ENCODE measurements at regions not wholly inside any gene's neighbourhood (a gene's known extent, or its start where the extent isn't known, plus 50 kb on each side); places are given as distances from the start of the nearest gene placed in this dataset.

DNA sequence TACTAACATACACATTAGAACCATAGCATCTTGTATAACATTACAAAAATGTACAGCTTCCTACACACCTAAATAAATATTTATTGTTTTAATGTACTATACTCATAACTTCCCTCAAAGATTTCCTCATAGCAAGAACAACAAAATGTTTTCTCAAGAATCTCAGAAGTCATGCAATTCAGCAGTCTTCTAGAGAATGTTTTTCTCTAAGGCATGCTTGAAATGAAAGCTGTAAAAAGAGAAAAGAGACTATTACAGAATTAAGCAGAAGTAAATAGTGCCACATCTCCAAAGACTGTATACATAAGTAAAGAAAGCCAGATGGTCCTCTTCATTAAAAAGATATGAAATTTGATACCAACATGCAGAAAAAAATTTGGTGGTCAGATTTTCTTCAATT lies 672.2 kb downstream of the EPM2A start:
- Histone ChIP-seq H3K4me3 (no peak overlapping the region), H3K4me1 (replicated peaks in 1 of 2) (no peaks in the 10 kb centered on the region), H3K27ac (no peak overlapping the region)
- ATAC-seq (replicated peaks in 6 of 8): no peak
- in situ Hi-C loops (cut with MboI; ENCODE audit: low pct_unique_long_range_greater_than_20kb in 2 of 9, low sequenced_read_pairs in 9 of 9, unreplicated experiment in 9 of 9): no loop called here

DNA sequence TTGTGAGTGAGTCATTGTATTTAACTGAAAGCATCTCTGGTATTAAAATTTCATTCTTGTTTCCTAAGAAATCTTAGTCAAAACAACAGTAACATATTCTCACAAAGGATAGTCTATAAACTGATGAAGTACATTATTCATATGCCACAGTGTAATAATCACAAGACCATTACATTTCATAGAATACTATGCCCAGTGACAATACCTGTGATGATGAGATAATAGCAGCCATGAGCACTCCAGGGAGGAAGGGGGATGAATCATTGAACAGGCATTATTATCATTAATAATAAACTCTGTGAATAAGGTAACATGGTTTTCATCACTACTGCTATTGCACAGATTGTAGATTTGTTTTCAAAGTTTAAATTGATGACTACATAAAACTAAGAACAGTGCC lies 667.9 kb downstream of the EPM2A start:
- no peak overlapping the region for H3K27ac ChIP-seq
- H3K4me3 ChIP-seq: no peak overlapping the region
- H3K4me1 ChIP-seq (replicated peaks in 1 of 2): no peaks in the 10 kb centered on the region
- in situ Hi-C loops (cut with MboI; ENCODE audit: low pct_unique_long_range_greater_than_20kb in 2 of 9, low sequenced_read_pairs in 9 of 9, unreplicated experiment in 9 of 9): no loop called here
- ATAC-seq (replicated peaks in 6 of 8): peak in 3 of 8 experiments; percentile 73 to 86 (median 77)

DNA sequence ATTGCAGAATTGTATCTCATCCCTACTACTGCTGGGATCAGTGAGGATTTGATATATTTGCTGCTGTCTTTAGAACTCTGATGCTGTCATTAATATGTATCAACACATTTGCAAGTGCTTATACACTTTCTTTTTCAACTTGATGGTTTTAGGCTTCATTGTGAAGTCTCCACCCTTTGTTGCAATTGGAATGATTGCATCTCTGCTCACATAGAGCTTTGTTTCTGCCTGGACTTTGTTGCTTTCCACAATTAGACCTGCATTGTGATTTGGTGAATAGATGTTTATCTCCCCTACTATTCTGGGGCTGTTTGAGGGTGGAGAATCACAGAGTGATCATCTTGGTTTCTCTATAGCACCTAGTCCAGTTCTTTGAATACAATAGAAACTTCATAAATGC lies 666.7 kb downstream of the EPM2A start:
- peak in 6 of 8 experiments; percentile 27 to 68 (median 57) for ATAC-seq (replicated peaks in 6 of 8)

DNA sequence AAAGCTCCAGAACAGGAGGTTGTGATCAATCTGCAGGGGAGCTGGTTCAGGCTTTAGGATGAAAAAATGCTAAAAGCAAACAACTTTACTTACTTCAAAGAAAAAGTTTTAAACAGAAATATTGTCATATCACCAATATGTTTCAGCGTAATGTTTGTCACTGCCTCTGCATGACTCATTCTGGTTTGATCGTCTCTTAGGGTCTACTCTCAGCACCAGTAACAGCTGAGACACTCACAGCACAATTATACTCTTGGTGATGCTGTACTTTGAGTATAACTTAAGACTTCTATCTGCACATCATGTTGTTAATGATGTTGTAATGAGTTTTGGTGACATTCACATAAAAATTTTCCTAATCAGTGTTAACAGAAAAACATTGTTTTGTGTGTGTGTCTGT lies 665.4 kb downstream of the EPM2A start:
- Histone ChIP-seq H3K27ac (no peak overlapping the region), H3K4me1 (replicated peaks in 1 of 2) (no peaks in the 10 kb centered on the region), H3K4me3 (no peak overlapping the region)
- in situ Hi-C loops (cut with MboI; ENCODE audit: low pct_unique_long_range_greater_than_20kb in 2 of 9, low sequenced_read_pairs in 9 of 9, unreplicated experiment in 9 of 9): no loop called here
- ATAC-seq (replicated peaks in 6 of 8): peak in 1 of 8 experiments; percentile 52
- WGBS, 10 experiments: 50 to 100% (median 80%) methylated on average over 1 to 2 of the region's 2 CpGs; no CpG with 5 or more reads in 2 of the 10 experiments

More for the DNA sequence above, 666.7 kb downstream of the EPM2A start:
- H3K4me3 ChIP-seq: no peak overlapping the region
- H3K27ac ChIP-seq: no peak overlapping the region
- H3K4me1 ChIP-seq (replicated peaks in 1 of 2): no peaks in the 10 kb centered on the region
- in situ Hi-C loops (cut with MboI; ENCODE audit: low pct_unique_long_range_greater_than_20kb in 2 of 9, low sequenced_read_pairs in 9 of 9, unreplicated experiment in 9 of 9): no loop called here

DNA sequence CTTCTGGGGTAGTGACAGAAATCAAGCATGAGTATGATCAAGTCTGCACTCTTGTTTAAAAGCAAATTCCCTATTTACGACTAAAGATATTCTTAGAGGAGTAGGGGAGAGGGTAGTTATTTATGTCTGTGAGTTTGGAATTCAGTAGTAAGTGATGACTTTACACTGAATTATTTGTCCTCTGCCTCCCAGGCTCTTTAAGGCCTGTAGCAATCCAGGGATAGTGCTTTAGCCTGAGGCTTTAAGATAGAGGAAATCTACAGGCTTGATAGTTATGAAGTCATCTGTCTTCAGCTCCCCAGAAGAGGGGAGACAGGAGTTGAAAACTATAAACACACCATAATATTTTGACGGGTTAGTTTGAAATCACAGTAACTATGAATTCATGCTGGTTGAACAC lies 664.5 kb downstream of the EPM2A start:
- WGBS, 10 experiments: 0 to 93% (median 60%) methylated on average over 1 to 2 of the region's 2 CpGs; no CpG with 5 or more reads in 4 of the 10 experiments
- Histone ChIP-seq H3K4me3 (no peak overlapping the region), H3K27ac (no peak overlapping the region), H3K4me1 (replicated peaks in 1 of 2) (no peaks in the 10 kb centered on the region)
- no peak for ATAC-seq (replicated peaks in 6 of 8)
- in situ Hi-C loops (cut with MboI; ENCODE audit: low pct_unique_long_range_greater_than_20kb in 2 of 9, low sequenced_read_pairs in 9 of 9, unreplicated experiment in 9 of 9): no loop called here

DNA sequence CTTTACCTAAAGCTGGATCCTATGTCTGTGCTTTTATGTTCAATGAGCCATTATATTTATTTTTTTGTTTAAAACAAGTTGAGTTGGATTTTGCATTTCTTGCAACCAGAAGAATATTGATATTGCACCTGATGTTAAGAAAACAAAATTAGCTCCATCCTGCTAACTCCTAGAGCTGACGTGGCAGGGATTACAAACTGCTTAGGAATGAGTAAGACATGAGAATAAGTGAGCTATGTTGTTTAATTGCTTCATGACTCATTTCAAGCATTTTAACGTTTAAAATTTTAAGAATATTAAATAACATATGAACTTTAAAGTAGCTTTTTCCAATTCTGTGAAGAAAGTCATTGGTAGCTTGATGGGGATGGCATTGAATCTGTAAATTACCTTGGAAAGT lies 663.5 kb downstream of the EPM2A start:
- H3K4me1 ChIP-seq (replicated peaks in 1 of 2): no peaks in the 10 kb centered on the region
- in situ Hi-C loops (cut with MboI; ENCODE audit: low pct_unique_long_range_greater_than_20kb in 2 of 9, low sequenced_read_pairs in 9 of 9, unreplicated experiment in 9 of 9): no loop called here
- no peak overlapping the region for H3K4me3 ChIP-seq
- 8 to 100% (median 95%) methylated on average over 1 to 2 of the region's 2 CpGs; no CpG with 5 or more reads in 1 of the 10 experiments for WGBS, 10 experiments
- no peak overlapping the region for H3K27ac ChIP-seq
- no peak for ATAC-seq (replicated peaks in 6 of 8)

DNA sequence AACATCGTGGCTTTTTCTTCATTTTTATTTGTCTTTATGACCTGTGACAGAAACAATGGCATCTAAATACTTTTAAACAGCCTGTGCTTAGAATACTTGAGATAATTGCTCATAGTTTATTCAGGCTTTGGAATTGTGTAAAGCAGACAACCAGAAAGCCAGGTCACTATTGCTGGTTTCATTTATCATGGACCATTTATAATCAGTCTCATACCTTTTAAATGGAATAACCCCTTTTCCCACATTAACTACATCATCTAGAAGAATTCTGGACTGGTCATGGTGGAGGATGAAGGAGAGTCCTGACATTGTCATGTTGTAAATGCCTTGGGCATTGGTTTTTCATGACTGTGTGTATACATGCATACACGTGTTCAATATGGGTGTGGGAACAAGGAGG lies 661.5 kb downstream of the EPM2A start:
- no peak overlapping the region for H3K4me3 ChIP-seq
- no peaks in the 10 kb centered on the region for H3K4me1 ChIP-seq (replicated peaks in 1 of 2)
- WGBS, 10 experiments: 20 to 100% (median 70%) methylated on average over 1 to 2 of the region's 2 CpGs
- no peak for ATAC-seq (replicated peaks in 6 of 8)
- no peak overlapping the region for H3K27ac ChIP-seq
- in situ Hi-C loops (cut with MboI; ENCODE audit: low pct_unique_long_range_greater_than_20kb in 2 of 9, low sequenced_read_pairs in 9 of 9, unreplicated experiment in 9 of 9): no loop called here

DNA sequence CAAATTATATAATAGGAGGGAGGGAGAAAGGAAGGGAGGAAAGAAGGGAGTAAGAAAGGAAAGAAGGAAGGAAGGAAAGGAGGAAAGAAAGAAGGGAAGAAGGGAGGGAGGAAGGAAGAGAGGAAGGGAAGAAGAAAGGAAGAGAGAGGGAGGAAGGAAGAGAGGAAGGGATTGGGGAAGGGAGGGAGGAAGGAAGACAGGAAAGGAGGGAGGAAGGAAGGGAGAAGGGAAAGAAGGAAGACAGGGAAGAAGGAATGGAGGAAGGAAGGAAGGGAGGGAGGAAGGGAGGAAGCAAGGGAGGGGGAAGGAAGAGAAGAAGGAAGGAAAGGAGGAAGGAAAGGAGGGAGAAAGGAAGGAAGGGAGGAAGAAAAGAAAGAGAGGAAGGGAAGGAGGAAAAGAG lies 660.5 kb downstream of the EPM2A start:
- Histone ChIP-seq H3K4me3 (no peak overlapping the region), H3K27ac (no peak overlapping the region), H3K4me1 (replicated peaks in 1 of 2) (no peaks in the 10 kb centered on the region)
- ATAC-seq (replicated peaks in 6 of 8): no peak
- in situ Hi-C loops (cut with MboI; ENCODE audit: low pct_unique_long_range_greater_than_20kb in 2 of 9, low sequenced_read_pairs in 9 of 9, unreplicated experiment in 9 of 9): no loop called here

DNA sequence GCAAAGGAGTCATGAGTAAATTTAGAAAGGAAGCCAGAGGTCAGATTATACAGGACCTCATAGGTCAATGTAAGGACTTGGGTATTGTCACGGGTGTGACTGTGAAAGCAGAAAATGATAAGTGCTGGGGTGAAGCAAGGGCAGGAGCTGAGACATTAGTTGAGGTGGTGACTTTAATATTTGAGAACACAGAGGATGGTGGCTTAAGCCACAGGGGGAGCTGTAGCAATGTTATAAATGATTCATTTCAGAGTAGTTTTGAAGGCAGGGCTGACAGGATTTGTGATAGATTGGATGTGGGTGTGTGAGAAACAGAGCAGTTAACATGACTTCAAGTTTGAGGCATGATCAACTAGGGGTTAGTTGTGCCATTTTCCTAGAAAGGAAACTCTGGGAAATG lies 659.9 kb downstream of the EPM2A start:
- no peak overlapping the region for H3K4me3 ChIP-seq
- in situ Hi-C loops (cut with MboI; ENCODE audit: low pct_unique_long_range_greater_than_20kb in 2 of 9, low sequenced_read_pairs in 9 of 9, unreplicated experiment in 9 of 9): no loop called here
- H3K4me1 ChIP-seq (replicated peaks in 1 of 2): no peaks in the 10 kb centered on the region
- WGBS, 10 experiments: 80 to 100% (median 83%) methylated on average over 1 of the region's 1 CpG; no CpG with 5 or more reads in 5 of the 10 experiments
- peak in 1 of 8 experiments; percentile 51 for ATAC-seq (replicated peaks in 6 of 8)
- H3K27ac ChIP-seq: no peak overlapping the region

DNA sequence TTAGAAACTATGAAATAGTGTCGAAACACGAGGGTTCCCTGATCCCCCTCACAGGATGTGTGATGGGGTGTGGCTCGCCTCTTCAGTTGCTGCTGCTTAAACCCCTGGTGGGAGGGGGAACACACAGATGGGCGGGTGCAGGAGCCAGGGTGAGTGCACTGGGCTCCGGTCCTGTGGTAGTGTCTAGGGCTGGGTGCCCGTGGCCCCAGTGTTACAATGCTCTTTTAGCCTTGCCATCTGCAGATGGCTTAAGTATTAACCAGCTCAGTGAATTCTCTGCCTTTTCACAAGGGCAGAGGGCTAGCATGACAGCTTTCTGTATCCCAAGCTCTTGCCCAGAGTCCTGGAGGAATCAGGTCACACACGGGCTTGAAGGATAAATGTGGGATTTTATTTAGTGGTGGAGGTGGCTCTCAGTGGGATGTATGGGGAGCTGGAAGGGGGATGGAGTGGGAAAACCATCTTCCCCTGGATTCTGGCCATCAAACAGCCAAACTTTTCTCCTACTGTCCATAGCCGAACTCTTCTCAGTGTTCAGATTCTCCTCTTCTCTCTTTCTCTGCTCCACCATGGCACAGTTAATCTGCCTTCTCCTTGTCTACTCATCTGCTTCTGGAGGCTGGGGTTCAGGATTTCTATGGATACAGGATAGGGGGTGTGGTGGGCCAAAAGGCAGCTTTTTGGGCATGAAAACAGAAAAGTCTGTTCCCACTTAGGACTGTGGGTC lies 659.0 kb downstream of the EPM2A start:
- in situ Hi-C loops (cut with MboI; ENCODE audit: low pct_unique_long_range_greater_than_20kb in 2 of 9, low sequenced_read_pairs in 9 of 9, unreplicated experiment in 9 of 9): no loop called here
- H3K4me3 ChIP-seq: no peak overlapping the region
- no peak overlapping the region for H3K27ac ChIP-seq
- no peaks in the 10 kb centered on the region for H3K4me1 ChIP-seq (replicated peaks in 1 of 2)
- 64 to 100% (median 82%) methylated on average over 1 to 3 of the region's 8 CpGs; no CpG with 5 or more reads in 2 of the 10 experiments for WGBS, 10 experiments
- ATAC-seq (replicated peaks in 6 of 8): no peak

DNA sequence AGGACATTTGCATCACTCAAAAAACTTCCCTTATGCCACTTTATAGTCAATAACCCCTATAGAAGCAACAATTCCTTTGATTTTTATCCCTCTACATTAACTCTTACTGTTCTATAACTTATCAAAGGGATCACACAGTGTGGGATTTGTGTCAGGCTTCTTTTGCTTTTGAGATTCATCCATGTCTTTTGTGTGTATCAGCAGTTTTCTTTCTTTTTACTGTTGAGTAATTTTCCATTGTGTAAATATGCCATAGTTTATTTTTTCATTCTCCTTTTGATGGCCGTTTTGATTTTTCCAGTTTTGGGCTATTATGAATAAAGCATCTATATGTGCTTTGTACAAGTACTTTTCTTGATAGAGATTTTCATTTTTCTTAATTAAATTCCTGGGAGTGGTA lies 657.9 kb downstream of the EPM2A start:
- in situ Hi-C loops (cut with MboI; ENCODE audit: low pct_unique_long_range_greater_than_20kb in 2 of 9, low sequenced_read_pairs in 9 of 9, unreplicated experiment in 9 of 9): no loop called here
- Histone ChIP-seq H3K27ac (no peak overlapping the region), H3K4me1 (replicated peaks in 1 of 2) (no peaks in the 10 kb centered on the region), H3K4me3 (no peak overlapping the region)
- WGBS, 10 experiments: 38 to 100% (median 89%) methylated on average over 1 of the region's 1 CpG; no CpG with 5 or more reads in 1 of the 10 experiments
- ATAC-seq (replicated peaks in 6 of 8): no peak

DNA sequence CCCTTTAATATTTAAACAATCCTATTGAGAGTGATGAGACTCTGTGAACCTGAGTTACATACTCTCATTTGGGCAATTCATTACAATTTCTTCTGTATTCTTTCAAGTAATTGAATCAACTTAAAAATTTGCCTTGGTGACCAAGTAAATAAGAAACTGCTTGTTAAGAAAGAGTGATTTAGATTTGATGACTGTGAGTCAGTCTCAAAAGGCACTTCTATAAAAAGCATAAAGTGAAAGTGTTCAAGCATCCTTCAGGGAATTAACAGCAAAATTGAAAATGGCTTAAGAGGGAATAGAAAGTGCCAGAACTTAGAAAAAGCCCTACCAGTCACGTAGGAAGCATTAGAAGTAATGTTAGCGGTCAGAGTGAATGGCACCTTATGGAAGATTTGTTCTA lies 654.7 kb downstream of the EPM2A start:
- in situ Hi-C loops (cut with MboI; ENCODE audit: low pct_unique_long_range_greater_than_20kb in 2 of 9, low sequenced_read_pairs in 9 of 9, unreplicated experiment in 9 of 9): no loop called here
- Histone ChIP-seq H3K27ac (no peak overlapping the region), H3K4me1 (replicated peaks in 1 of 2) (no peaks in the 10 kb centered on the region), H3K4me3 (no peak overlapping the region)
- peak in 2 of 8 experiments; percentile 18 to 38 for ATAC-seq (replicated peaks in 6 of 8)
- 60 to 100% (median 86%) methylated on average over 1 to 2 of the region's 2 CpGs for WGBS, 10 experiments

DNA sequence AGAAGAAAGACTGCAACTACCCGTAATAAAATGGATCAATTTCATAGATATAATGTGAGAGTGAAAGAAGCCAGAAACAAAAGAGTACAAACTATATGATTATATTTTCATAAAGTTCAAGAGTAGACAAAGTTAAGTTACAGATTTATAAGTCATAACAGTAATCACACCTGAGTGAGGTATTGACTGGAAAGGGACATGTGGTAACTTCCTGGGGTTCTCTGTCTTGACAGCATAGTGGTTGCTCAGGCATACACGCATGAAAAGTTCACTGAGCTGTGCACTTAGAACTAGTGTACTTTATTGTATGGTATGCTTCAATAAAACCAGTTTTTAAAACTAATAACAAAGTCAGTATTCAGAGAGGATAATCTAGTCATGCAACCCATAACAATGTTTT lies 653.6 kb downstream of the EPM2A start:
- in situ Hi-C loops (cut with MboI; ENCODE audit: low pct_unique_long_range_greater_than_20kb in 2 of 9, low sequenced_read_pairs in 9 of 9, unreplicated experiment in 9 of 9): no loop called here
- no peak overlapping the region for H3K27ac ChIP-seq
- WGBS, 10 experiments: 31 to 100% (median 89%) methylated on average over 1 to 2 of the region's 2 CpGs

DNA sequence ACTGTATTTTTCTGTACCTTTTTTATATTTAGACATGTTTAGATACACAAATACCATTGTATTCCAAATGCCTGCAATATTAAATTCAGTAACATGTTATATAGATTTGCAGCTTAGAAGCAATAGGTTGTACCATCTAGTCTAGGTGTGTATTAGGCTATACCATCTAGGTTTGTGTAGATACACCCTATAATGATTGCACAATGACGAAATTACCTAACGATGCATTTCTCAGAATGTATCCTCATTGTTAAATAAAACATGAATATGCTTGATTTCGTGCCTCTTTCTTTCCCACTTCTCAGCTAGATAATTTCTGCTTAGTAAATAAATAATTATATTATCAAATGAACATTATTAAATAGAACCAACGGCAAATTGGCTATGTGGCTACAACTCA lies 653.0 kb downstream of the EPM2A start:
- Histone ChIP-seq H3K27ac (no peak overlapping the region), H3K4me3 (no peak overlapping the region), H3K4me1 (replicated peaks in 1 of 2) (no peaks in the 10 kb centered on the region)
- no peak for ATAC-seq (replicated peaks in 6 of 8)
- 45 to 96% (median 85%) methylated on average over 1 to 4 of the region's 4 CpGs for WGBS, 10 experiments
- in situ Hi-C loops (cut with MboI; ENCODE audit: low pct_unique_long_range_greater_than_20kb in 2 of 9, low sequenced_read_pairs in 9 of 9, unreplicated experiment in 9 of 9): no loop called here

More for the DNA sequence above, 653.6 kb downstream of the EPM2A start:
- no peak overlapping the region for H3K4me3 ChIP-seq
- H3K4me1 ChIP-seq (replicated peaks in 1 of 2): no peaks in the 10 kb centered on the region
- no peak for ATAC-seq (replicated peaks in 6 of 8)

All from motor neuron (in vitro differentiated cells).